ENCODE measurements at regions not wholly inside any gene's neighbourhood (a gene's known extent, or its start where the extent isn't known, plus 50 kb on each side); places are given as distances from the start of the nearest gene placed in this dataset.

DNA sequence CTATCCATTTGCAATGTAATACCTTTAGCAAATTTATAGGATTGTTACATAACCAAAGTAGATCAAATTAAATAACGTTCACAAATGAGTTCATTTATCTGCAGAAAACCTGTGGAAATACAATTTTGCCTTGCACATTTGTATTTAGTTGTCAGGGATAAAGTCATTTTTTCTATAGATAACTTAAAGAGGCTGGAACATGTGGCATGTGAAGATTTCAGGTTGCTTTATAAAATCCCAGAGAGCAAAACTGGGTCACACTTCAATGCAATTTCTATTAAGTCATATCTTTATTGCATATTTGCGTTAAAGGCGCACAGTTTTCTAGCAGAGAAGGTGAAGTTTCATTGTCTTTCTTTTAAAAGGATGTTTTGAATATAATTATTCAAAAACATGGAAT lies 342.4 kb downstream of the USP25 start:
- no peak for TF ChIP-seq CTCF (IDR thresholded peaks at IDR 0.05; ENCODE audit: low read depth, low read length)
- in situ Hi-C loops (cut with HindIII; ENCODE audit: low sequenced_read_pairs), result no loop called here
- DNase-seq (ENCODE audit: low read depth, low spot score), result no peak
- no peak overlapping the region for H3K4me3 ChIP-seq (ENCODE audit: low read depth, low read length)

GRCh38 chr21:16072737-16073136 lies 343.0 kb downstream of the USP25 start:
- DNase-seq (ENCODE audit: low read depth, low spot score), result peak; percentile 87
- H3K4me3 ChIP-seq (ENCODE audit: low read depth, low read length), result no peak overlapping the region
- in situ Hi-C loops (cut with HindIII; ENCODE audit: low sequenced_read_pairs), result no loop called here
- TF ChIP-seq CTCF (IDR thresholded peaks at IDR 0.05; ENCODE audit: low read depth, low read length), result no peak

GRCh38 chr21:16073586-16073985 lies 343.8 kb downstream of the USP25 start:
- TF ChIP-seq CTCF (IDR thresholded peaks at IDR 0.05; ENCODE audit: low read depth, low read length), result no peak
- in situ Hi-C loops (cut with HindIII; ENCODE audit: low sequenced_read_pairs), result no loop called here
- peak; percentile 15 for DNase-seq (ENCODE audit: low read depth, low spot score)
- no peak overlapping the region for H3K4me3 ChIP-seq (ENCODE audit: low read depth, low read length)

DNA sequence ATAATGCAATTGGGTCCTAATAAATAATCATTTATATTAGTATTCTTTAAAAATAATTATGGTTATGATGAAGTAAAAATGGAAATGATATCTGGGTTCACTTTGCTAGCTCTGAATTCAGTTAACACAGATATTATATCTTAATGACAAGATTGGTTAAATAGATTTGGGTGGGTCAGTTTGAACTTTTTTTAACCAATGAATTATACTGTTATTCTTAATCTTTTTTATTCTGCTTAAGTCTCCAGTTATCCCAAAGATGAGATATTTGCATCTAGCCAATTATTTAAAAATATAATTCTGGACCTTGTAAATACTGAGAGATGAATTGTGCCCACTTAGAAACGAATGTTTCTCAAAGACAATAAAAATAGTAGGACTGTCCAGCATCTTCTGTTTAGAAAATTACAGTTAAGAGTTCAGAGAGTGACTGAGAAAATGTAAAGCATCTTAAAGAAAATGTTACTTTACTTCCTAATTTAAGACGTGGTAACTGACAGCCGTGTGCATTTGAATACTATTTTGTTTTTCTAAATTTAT lies 345.2 kb downstream of the USP25 start:
- H3K4me3 ChIP-seq (ENCODE audit: low read depth, low read length), result no peak overlapping the region
- in situ Hi-C loops (cut with HindIII; ENCODE audit: low sequenced_read_pairs), result no loop called here
- DNase-seq (ENCODE audit: low read depth, low spot score), result no peak
- TF ChIP-seq CTCF (IDR thresholded peaks at IDR 0.05; ENCODE audit: low read depth, low read length), result no peak

DNA sequence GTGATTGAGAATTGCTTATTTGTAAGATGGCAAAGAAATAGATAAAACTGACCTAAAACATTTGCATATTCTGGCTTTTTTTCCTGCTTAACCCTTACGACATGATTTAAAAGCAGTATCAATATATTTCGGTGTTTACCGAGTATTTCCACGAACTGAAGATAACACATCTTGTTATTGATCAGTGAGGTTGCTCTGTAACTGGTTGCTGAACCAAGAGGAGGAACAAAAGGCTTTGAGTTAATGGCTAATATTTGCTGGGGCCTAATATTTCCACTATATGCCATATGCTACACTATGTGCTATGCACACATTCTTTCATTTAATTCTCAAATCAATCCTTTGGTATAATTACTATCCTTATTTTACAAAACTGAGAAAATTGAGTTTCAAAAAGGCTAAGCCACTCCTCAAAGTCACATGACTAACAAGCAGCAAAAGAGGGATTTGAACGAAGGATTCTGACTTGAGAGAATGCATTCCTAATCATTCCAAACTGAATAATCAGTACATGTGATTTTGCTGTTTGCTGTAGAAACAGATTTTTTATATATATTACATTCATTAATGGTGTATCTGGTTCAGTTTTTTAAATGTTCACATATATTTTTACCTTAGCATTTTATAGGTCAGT lies 346.0 kb downstream of the USP25 start:
- in situ Hi-C loops (cut with HindIII; ENCODE audit: low sequenced_read_pairs), result no loop called here

DNA sequence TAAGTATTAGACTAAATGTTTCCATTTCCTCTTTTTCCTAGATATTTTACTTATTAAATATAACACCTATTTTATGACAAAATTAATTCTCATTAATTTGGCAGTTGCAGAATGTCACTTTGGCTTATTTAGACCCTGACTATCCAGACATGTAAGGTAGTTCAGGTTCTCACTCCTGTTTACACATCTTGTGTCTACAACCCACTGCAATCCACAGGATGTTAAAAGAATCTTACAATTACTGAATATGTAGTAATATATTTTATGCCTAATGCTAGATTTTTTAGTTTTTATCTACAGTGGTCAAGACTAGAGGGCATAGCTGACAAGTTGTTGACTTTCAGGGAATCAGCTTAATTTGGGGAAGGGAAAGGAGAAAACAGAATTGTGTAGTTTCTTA lies 346.7 kb downstream of the USP25 start:
- H3K4me3 ChIP-seq (ENCODE audit: low read depth, low read length), result no peak overlapping the region
- in situ Hi-C loops (cut with HindIII; ENCODE audit: low sequenced_read_pairs), result no loop called here
- DNase-seq (ENCODE audit: low read depth, low spot score), result no peak
- TF ChIP-seq CTCF (IDR thresholded peaks at IDR 0.05; ENCODE audit: low read depth, low read length), result no peak

More for the DNA sequence above, 346.0 kb downstream of the USP25 start:
- no peak for TF ChIP-seq CTCF (IDR thresholded peaks at IDR 0.05; ENCODE audit: low read depth, low read length)
- no peak for DNase-seq (ENCODE audit: low read depth, low spot score)
- H3K4me3 ChIP-seq (ENCODE audit: low read depth, low read length), result no peak overlapping the region

Data from astrocyte of the spinal cord (primary cell).